Sigmoid colon (tissue), 6 donors: ENCODE measurements at regions not wholly inside any gene's neighbourhood (a gene's known extent, or its start where the extent isn't known, plus 50 kb on each side); places are given as distances from the start of the nearest gene placed in this dataset.

Experiments
- DNase-seq: peaks from one replicate; pipeline ENCODE4 v3.0.0-alpha.2; 2019
- H3K27ac ChIP-seq, 4 donors: fragments of 200-600 bp; sonication (generic); one replicate each; pipeline ENCODE4 v1.5.1; 2016 to 2019; ENCODE audit warnings: mild to moderate bottlenecking in 1 of 4
- H3K27me3 ChIP-seq, 3 donors: fragments of 200-600 bp; sonication (generic); one replicate each; pipeline ENCODE4 v1.5.1; 2019; ENCODE audit warnings: mild to moderate bottlenecking in 1 of 3
- H3K36me3 ChIP-seq, 4 donors: fragments of 200-600 bp; sonication (generic); one replicate each; pipeline ENCODE4 v1.5.1; 2016 to 2019
- H3K4me1 ChIP-seq, 4 donors: fragments of 200-600 bp; sonication (generic); one replicate each; pipeline ENCODE4 v1.5.1; 2017 to 2019
- H3K4me3 ChIP-seq, 4 donors: fragments of 200-600 bp; sonication (generic); one replicate each; pipeline ENCODE4 v1.5.1; 2017 to 2019; ENCODE audit warnings: mild to moderate bottlenecking in 2 of 4, moderate library complexity in 1 of 4
- H3K9me3 ChIP-seq, 4 donors: fragments of 200-600 bp in 3 of 4; sonication (generic) in 3 of 4; one replicate each; pipeline versions ENCODE4 v1.5.1 to v1.6.1; 2013 to 2019
- CTCF ChIP-seq, 4 experiments: fragments of 450-650 bp in 3 of 4; fragments of 200-600 bp in 1 of 4; IDR thresholded peaks; one replicate each; pipeline ENCODE4 v1.5.1; 2016 to 2019; ENCODE audit warnings: antibody characterized with exemption in 4 of 4, mild to moderate bottlenecking in 3 of 4, moderate library complexity in 2 of 4
- EP300 ChIP-seq, 4 donors: sonication (generic); formaldehyde crosslinking; IDR thresholded peaks; one replicate each; pipeline ENCODE4 v1.6.1; 2017; ENCODE audit warnings: antibody characterized with exemption in 4 of 4
- POLR2A ChIP-seq, 2 donors: fragments of 450-650 bp; IDR thresholded peaks; one replicate each; pipeline ENCODE4 v1.6.1; 2016; ENCODE audit warnings: antibody characterized with exemption in 2 of 2, mild to moderate bottlenecking in 2 of 2, moderate library complexity in 2 of 2
- POLR2AphosphoS5 ChIP-seq, 4 donors: sonication (generic); formaldehyde crosslinking; IDR thresholded peaks; one replicate each; pipeline ENCODE4 v1.6.1; 2017; ENCODE audit warnings: antibody characterized with exemption in 4 of 4
- WGBS, 2 donors: extraction: QIAGEN DNeasy Blood & Tissue Kit; methylation state at CpG; one replicate each; pipeline ENCODE4 v1.1.7; 2013; 5-methylcytosine and 5-hydroxymethylcytosine counted together
- intact Hi-C: fragments of 100-400 bp; cut with DNase I; formaldehyde crosslinking; loops from one replicate; pipeline ENCODE4 v1.15.1; 2023
- donor health status: healthy with polysubstance abuse.
- donor health status: healthy.

GRCh38 chr12:93108985-93109384 is 179.9 kb upstream of the EEA1 start:
- TF ChIP-seq POLR2A (IDR thresholded peaks at IDR 0.05) (no peak), POLR2AphosphoS5 (IDR thresholded peaks at IDR 0.05) (no peak), CTCF (IDR thresholded peaks at IDR 0.05) (no peak), EP300 (IDR thresholded peaks at IDR 0.05) (no peak)
- peak overlapping the region in 3 of 4 donors; percentile 49 to 58 (median 49) for H3K27ac ChIP-seq
- 73 to 74% methylated on average over 3 of the region's 3 CpGs for WGBS, 2 donors

GRCh38 chr12:93109551-93110203 is 180.6 kb upstream of the EEA1 start:
- DNase-seq, result no peak
- H3K4me1 ChIP-seq, result peaks cover 0 to 67% (median 53%) of the 10 kb centered on the region in 4 donors
- WGBS, 2 donors, result 76 to 83% methylated on average over 4 of the region's 4 CpGs
- H3K36me3 ChIP-seq, result no peaks in the 10 kb centered on the region
- no peak for TF ChIP-seq CTCF (IDR thresholded peaks at IDR 0.05)
- TF ChIP-seq EP300 (IDR thresholded peaks at IDR 0.05), result peak in 2 of 4 donors; percentile 62 to 64
- TF ChIP-seq POLR2A (IDR thresholded peaks at IDR 0.05), result no peak
- peak; percentile 52 to 75 (median 67) for TF ChIP-seq POLR2AphosphoS5 (IDR thresholded peaks at IDR 0.05)
- intact Hi-C loops, result no loop called here
- H3K27ac ChIP-seq, result peak overlapping the region in 3 of 4 donors; percentile 49 to 58 (median 49)
- H3K4me3 ChIP-seq, result no peak overlapping the region
- H3K9me3 ChIP-seq, result no peaks in the 10 kb centered on the region
- no peaks in the 10 kb centered on the region for H3K27me3 ChIP-seq

More at GRCh38 chr12:93108985-93109384, 179.9 kb upstream of the EEA1 start:
- no peak for DNase-seq
- Histone ChIP-seq H3K9me3 (no peaks in the 10 kb centered on the region), H3K36me3 (no peaks in the 10 kb centered on the region), H3K27me3 (no peaks in the 10 kb centered on the region), H3K4me1 (peaks cover 0 to 64% (median 49%) of the 10 kb centered on the region in 4 donors), H3K4me3 (no peak overlapping the region)
- intact Hi-C loops, result no loop called here

DNA sequence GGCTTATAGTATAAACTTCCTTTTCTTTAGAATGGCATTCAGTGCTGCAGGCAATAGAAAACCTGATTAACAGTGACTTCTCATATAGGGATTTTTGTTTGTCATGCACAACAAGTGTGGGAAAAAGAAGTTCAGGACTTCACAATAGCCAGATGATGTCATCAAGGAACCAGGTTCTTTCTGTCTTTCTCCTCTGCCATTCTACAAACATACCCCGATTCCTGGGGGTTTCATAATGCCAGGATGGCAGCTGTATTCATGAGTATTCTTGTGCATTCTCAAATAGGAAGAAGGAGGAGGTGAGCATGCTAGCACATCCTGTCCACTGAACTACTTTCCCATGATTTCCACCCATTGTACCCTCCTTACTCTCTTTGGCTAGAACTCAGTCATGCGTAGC is 182.7 kb upstream of the EEA1 start:
- Histone ChIP-seq H3K9me3 (no peaks in the 10 kb centered on the region), H3K4me1 (peaks cover 0 to 82% (median 68%) of the 10 kb centered on the region in 4 donors), H3K27ac (no peak overlapping the region), H3K27me3 (no peaks in the 10 kb centered on the region), H3K4me3 (no peak overlapping the region), H3K36me3 (no peaks in the 10 kb centered on the region)
- intact Hi-C loops, result no loop called here
- DNase-seq, result no peak
- TF ChIP-seq EP300 (IDR thresholded peaks at IDR 0.05) (no peak), CTCF (IDR thresholded peaks at IDR 0.05) (no peak), POLR2A (IDR thresholded peaks at IDR 0.05) (no peak), POLR2AphosphoS5 (IDR thresholded peaks at IDR 0.05) (no peak)
- 88 to 93% methylated on average over 2 of the region's 2 CpGs for WGBS, 2 donors

DNA sequence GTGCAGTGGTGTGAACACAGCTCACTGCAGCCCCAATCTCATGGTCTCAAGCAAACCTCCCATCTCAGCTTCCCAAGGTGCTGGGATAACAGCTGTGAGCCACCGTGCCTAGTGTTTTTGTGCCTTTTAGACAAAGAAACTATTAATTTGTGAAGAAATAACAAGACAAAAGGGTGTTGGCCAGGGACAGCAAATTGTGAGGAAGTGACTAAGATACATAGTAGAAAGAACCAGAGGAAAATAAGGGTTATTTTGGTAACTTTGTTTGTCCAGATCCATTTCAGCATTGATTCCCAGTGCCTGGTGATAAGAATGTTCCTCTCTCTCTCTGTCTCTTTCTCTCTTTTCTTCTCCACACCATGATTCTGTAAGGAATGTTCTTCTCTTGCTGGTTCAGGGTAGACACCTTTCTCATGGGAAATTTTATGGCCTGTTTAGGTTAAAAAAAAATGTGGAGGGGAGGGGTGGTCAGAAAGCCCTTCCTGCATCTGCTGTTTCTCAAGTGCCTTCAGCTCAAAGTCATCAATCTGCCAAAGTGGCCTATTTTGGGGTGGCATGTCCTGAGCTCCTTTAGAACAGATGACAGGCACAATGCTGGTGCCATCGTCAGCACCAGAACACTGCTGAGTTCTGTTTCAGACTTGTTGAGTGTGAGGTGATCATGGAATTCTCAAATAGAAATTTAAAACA is 184.4 kb upstream of the EEA1 start:
- H3K4me3 ChIP-seq, result no peak overlapping the region
- no peaks in the 10 kb centered on the region for H3K36me3 ChIP-seq
- peak overlapping the region; percentile 11 to 49 (median 33) for H3K27ac ChIP-seq
- intact Hi-C loops, result no loop called here
- H3K27me3 ChIP-seq, result no peaks in the 10 kb centered on the region
- 67 to 83% methylated on average over 2 of the region's 2 CpGs for WGBS, 2 donors
- peaks cover 0 to 65% (median 52%) of the 10 kb centered on the region in 4 donors for H3K4me1 ChIP-seq
- no peak for DNase-seq
- TF ChIP-seq POLR2AphosphoS5 (IDR thresholded peaks at IDR 0.05) (peak in 3 of 4 donors; percentile 24 to 53 (median 39)), EP300 (IDR thresholded peaks at IDR 0.05) (peak in 2 of 4 donors; percentile 41), CTCF (IDR thresholded peaks at IDR 0.05) (no peak)
- H3K9me3 ChIP-seq, result no peaks in the 10 kb centered on the region
